A204.1 (cell line): ENCODE measurements at regions not wholly inside any gene's neighbourhood (a gene's known extent, or its start where the extent isn't known, plus 50 kb on each side); places are given as distances from the start of the nearest gene placed in this dataset.
A peak's percentile ranks its signal among the peaks of the same experiment; 100 is the strongest.

Experiments
- FAIRE-seq: peaks from 2 replicates; lab custom pipeline; 2012; peaks lifted over from hg19 to GRCh38; lab: Jason Lieb, UNC

DNA sequence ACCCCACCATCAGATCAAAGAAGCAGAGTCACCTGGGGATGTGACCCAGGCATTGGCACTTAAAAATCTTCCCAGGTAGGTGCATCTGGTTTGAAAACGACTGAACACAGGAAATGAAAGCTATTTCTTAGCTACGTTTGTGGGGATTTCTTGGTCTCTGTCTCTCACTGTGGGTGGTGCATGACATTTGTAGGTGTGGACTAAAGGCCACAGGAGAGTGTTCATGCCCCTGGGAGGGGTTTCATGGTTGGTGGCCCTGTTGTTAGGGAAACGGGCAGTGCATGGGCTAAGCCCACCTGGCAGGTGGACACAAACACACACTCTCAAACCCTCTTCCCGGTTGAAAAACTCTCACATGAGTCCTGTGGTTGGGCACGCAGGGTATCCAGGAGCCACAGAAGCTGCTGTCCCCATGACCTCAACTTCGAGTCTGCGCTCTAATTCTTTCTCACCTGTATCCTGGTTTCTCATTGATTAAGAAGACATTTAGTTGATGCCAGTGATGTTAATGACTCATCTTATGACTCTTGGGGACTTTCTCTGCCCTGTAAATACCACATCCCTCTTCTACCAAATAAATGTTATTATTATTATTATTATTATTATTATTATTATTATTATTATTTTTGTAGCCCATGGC lies 119.4 kb downstream of the MRPS6 start:
- FAIRE-seq, result no peak

DNA sequence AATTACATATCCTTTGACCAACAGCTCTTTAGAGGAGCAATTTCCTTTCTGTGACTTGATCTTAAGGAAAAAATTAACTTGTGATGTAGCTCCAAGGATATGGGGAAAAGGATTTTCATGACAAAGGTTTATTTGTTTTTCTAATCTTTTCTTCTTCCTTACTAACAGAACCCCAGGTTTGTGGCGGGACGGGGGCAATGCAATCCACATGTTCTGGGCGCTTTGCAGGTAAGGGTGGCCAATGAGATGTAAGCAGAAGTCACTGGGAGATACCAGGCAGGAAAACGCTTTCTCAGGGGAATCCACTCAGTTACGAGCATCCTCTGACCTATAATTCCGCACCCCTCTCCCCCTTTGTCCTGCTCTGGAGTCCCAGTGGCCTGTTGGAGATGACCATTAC lies 122.0 kb downstream of the MRPS6 start:
- no peak for FAIRE-seq

DNA sequence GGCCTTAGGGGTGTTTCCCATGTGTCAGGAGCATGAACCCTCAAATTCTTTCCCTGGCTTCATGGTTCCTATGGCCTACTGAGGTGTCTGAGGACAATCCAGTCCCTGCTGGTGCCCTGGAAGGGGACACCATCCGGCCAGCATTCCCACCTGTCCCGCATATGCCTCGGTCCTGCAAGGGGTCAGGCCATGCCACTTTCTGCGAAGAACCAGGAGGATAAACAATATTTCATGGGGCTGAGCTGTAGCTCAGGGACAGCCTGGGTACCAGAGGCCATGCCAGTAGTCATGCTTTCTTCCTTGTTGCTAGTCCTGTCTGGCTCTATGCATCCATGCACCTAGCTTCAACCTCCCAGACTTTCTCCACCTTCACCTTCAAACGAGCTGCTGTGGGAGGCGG lies 123.6 kb downstream of the MRPS6 start:
- FAIRE-seq, result no peak

DNA sequence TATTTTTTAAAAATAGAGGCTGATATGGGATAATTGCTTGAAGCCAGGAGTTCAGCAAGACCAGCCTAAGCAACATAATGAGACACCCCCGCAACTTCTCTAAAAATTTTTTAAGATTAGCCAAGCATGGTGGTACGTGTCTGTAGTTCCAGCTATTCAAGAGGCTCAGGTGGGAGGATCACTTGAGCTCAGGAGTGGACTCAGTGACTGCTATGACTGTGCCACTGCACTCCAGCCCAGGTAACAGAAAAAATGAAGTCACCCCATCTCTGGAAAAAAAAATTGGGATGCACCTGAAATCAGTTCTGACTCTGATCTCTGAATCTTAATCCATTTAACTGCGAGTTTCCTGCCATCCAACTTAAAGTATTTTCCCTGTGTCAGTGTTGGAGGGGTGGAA lies 124.2 kb downstream of the MRPS6 start:
- FAIRE-seq, result no peak

DNA sequence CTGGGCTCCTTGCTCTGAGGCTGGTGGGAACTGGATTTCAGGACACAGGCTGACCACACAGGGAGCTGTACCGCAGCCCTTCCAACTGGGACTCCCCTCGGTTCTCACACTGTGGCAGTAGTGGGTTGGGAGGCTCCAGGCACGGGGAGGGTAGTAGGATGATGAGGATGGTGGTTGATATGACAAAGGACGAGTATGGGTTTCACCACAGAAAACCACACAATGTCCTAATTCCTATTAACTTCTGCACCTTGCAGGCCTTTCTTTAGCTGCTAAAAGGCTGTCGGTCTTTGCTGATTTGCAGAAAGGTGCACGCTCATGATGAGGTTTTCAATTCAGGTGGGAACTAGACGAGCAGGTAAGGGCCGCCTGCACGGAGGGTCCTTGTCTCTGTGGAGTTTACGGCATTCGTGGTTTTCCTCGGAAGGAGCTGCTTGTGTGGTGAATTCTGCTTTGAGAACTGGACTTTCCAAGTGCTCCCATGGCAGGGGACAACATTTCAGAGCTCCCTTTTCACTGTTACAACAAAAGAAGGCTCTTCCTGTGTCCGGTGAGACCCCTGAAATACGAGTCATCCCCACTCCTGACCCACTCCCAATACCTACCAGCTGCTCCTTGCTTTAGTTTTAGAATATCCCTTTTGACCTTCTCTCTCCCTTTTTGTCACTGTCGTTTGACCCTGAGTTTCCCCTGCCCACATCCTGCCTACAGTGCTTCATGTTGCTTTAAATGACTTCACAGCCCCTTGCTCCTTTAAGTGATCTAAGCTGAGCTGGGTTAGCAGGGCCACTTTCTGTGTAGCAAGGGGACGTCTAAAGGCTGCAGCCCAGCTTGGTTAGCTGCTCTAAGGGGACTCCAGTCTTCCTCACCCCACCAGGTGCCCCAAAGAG lies 125.1 kb downstream of the MRPS6 start:
- no peak for FAIRE-seq

DNA sequence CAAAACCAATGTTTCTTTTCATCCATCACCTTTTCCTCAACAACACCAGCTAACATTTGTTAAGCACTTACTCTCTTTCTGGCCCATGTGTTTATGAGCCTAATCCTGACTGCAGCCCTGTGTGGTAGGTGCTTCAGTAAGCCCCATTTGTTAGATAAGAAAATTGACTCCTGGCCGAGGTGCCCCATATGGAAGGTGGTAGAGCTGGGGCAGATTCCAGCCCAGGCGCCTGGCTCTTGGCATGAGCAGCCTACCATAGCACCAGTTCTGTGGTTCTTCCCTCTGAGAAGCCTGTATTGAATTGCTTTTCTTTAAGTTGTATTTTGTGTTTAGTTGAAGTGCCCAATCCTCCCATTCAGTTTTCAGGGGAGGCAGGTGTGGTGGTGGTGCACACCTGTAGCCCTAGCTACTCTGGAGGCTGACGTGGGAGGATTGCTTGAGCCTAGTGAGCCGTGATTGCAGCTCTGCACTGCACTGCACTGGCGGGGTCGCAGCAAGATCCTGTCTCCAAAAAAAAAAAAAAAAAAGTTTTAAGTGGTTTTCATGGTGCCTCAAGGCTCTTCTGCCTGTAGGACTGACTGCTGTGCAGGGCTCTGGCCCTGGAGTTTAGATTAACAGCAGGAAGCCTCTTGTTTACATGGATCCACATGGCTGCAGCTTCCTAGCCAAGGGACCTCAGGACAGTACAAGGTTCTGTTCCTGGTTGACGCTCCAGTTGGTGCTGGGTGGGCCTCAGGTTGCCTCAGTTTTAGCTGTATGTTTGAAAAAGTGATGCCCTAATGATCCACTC lies 125.9 kb downstream of the MRPS6 start:
- FAIRE-seq, result no peak

DNA sequence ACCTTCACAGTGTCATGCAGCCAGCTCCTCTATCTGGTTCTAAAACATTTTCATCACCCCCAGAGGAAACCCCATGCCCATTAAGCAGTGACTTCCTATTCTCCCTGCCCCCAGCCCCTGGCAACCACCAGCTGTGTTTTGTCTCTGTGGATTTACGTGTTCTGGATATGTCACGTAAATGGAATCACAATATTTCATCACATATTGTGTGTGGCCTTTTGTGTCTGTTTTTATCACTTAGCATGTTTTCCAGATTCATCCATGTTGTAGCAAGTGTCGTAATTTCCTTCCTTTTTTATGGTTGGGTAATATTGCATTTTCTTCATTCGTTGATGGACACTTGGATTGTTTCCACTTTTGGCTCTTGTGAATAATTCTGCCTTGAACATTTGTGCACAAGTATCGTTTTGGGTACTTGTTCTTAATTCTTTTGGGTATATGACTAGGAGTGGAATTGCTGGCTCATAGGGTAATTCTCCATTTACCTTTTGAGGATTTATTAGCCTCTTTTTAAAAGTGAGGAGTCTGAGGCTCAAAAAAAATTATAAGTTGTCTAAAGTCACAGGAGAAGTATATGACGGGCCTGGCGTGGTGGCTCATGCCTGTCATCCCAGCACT lies 127.0 kb downstream of the MRPS6 start:
- FAIRE-seq, result no peak

DNA sequence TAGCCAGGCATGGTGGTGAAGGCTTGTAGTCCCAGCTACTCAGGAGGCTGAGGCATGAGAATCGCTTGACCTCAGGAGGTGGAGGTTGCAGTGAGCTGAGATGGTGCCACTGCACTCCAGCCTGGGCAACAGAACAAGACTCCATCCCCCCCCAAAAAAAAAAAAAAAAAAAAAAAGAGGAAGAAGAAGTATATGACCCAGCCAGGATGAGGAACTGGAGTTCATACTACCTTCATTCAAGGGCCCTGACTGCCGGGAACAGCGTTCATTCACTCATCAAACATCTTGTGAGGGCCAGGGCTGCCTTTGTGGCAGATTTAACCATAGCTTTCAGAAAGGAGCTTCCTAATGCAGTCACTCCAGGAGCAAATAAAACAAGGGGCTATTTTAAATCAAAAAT lies 127.6 kb downstream of the MRPS6 start:
- FAIRE-seq, result no peak

DNA sequence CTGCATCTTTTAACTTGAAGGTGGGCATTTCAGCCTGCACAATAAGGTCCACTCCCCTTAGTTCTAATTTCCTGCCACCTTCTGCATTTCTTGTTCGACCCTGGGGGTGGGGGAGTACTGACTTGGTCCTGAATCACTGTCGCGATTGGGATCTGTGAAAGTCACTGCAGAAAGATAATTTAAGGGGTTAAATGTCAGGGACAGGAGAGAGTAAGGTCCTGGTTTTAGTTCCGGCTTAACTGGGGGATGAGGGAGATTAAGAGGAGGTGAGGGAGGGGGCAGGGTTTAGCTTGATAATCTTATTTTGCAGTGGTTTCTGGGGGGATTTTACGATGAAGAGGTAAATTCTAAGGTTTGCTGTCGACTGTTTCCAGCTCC lies 128.1 kb downstream of the MRPS6 start:
- FAIRE-seq, result no peak

DNA sequence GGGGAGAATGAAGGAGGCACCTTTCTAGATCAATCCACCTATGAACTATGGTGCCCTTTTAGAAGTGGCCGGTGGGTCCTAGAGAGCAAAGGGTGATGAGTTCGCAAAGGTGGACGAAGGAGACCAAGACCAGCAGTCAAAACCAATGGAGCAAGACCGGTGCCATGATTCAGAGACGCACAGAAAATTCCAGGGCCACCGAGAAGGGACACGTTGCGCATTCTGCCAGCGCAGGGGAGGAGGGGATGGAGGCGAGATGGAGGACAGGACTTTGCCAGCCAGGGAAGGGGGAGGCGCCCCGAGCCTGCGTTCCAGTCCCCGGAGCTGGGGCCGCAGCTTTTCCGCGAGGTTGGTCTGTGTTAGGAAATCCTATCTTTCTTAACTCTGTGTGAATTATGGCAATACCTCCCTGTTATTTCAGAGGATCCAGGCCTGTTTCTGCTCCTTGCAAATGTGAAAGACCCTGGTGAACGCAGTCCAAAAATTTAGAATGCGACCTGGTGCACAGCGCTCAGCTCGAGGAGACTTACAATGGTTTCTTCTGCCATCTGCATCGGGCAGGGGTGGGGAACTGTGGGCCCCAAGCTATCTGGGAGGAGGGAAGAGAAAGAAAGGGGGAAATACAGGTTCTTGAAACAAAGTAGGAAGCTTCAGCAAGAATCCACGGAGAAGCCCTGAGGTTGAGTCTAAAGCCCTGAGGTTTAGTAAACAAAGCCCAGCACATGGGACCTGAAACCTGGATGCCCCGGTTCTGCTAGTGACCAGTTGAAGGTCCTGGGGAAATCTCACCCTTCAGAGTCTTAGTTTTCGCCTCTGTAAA lies 129.4 kb downstream of the MRPS6 start:
- FAIRE-seq, result peak; percentile 88

DNA sequence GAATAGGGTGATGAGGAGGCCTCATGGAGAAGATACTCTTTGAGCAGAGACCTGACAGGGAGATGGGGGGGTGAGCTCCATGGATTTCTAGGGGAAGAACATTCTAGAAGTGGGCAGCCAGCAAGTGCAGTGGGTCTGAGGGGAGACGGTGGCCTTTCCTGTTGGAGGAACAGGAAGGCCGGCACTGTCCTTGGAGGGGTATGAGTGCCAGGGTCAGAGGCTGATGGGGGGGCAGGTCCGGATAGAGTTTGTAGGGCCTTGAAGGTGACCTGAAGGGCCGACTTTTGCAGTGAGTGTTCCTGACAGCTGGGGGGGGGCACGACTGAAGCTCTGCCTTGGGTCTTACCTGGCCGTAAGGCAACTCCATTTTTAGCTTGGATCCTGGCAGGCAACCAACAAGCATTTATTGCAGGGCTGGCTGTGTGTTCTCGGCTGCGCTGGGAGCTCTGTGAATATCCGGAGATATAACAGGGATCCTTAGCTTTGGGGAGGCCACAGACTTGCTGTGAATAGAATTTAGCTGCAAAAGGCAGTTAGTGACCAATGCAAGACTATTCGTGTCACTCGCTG lies 130.6 kb downstream of the MRPS6 start:
- FAIRE-seq, result no peak

DNA sequence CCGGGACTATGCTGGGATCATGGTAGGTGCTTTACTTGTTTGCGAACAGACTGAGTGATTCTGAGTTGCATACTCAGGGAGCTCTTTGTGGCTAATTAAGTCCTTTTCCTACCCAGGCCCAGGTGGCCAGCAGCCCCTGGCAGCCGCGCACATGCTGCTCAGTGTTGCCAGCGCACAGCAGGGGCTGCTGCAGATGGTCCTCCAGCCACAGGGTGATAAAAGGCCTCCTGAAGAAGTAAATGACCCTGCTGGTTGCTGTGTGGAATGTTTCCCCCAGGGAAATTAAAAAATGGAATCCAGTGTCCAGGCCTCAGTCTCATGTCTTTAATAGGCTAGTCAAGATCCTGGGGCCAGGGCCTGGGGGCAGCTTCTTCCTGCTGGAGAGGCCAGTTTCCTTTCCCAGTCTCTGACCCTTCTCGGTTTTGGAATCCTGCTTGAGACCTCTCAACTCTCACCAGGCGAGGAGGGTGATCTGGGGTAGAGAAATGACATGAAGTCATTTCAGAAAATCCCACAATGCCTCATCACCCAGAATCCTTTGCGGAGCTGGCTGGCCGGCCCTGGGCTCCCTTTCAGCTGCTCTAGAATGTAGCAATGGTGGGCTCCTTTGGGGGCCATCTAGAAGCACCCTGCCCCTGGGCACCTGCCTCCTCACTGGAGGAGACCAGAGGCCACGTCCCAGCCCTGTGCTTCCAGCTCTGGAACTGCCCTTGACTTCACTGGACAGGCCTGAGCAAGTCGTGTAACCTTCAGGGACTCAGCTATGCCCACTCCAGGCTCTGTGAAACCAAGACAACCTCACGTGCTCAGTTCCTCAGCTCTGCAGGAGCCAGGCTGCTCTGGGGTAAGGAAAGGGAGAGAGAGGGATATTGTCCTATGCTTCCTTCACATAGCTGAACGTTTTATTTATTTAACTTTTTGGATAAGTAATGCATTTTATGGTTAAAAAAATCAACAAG lies 131.4 kb downstream of the MRPS6 start:
- peak; percentile 96 for FAIRE-seq

DNA sequence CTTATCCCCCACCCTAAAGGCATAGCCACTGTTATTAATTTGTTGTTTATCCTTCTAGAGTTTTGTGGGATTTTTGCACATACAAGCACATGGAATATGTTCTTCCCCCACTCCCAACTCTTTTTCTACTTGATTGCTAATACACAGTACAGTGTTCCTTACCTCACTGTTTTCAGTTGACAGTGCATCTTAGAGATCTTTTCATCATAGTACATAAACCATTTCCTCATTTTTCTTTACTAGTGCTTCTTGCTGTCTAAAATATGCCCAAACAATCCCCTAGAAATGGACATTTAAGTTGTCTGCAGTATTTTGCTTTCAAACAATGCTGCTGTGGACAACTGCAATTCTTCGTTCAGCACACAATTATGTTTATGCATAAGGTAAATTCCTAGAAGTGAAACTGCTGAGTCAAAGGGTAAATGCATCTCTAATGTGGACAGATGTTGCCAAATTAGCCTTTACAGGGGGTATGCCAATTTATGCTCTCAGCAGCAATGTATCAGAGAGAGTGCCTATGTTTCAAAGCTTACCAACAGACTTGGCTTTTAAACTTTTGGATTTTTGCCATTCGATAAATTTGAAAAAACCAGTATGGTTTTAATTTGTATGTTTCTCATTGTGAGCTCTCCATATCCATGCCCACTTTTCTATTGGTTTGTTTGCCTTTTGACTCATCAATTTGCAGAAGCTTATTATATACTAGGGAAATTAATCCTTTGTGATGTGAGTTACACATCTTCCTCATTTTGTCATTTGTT lies 132.6 kb downstream of the MRPS6 start:
- FAIRE-seq, result peak; percentile 99

DNA sequence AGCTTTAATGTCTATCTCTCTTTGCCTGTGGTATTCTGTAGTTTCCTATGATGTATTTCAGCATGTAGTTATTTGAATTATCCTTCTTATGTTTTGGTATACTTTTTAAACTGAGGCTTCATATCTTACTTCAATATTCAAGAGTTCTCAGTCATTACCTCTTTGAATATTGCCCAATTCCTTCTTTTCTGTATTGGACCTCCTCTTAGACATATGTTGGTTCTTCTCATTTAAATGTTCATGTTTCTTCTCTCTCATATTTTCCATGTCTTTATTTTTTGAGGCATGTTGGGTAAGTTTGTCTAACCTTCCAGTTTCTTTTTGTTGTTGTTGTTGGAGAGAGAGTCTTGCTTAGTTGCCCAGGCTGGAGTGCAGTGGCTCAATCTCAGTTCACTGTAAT lies 140.6 kb downstream of the MRPS6 start:
- no peak for FAIRE-seq

DNA sequence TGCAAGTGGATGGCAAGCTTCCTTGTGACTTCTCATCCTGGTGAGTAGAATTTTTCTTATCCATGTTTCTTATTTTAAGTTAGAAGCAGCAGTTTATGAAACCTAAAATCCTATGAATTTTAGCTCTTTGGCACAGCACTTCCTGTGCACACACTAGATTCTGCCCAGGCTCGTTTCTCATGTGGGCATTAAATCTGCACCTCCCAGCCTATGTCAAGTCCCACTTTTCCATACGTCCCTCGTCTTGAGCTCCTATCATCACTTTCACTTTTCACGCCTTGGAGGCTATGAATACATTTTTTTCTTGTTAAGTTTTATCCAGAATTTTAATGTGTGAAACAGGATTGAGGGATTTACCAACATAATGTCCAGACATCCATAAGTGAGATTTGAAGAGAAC lies 142.1 kb downstream of the MRPS6 start:
- no peak for FAIRE-seq

DNA sequence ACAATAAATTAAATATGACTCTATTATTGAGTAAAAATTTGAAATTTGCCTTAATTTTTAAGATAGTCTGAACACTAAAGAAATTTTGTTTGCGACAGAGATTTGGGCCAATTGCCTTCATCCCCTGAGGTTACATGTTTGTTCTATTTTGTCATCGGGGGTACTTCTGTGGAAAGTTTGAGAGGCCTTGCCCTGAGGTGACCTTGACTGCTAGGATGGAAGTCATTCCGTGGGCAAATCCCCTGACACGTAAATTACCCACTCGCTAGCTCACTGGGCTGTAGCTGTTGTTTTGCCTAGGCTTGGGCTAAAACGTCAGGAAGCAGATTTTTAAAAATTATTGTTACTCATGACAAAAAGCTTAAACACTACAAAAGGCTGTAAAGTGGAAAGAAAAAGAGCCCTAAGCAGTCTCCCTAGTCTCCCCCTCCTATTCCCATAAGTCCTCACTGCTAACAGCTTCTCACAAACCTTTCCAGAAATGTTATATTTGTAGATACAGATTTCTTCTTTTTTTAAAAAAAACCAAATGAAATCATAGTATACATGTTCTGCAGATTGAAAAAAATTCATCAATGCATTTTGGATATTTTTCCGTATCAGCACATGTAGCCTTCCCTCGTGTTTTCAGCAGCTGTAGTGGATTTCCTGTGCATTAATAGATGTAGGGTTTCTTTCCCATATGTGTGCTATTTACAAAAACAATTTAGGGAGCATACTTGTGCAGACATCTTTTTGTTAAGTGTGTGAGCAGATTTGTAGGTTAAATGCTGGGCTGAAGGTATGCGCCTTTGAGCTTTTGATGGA lies 142.7 kb downstream of the MRPS6 start:
- no peak for FAIRE-seq

DNA sequence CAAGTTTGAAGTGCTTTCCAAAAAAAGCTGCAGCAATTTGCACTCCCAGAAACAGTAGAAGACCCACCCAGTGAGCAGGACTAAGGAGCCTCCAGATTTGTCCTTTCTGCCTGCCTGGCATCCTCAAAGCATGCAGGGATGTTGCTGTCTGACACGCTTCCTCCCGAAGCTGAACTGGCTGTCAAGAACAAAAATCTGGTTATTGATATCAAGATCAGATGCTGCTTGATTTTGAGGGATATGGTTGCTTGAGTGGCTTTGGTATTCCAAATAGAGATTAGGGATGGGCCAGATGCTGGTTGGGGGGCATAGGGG lies 143.3 kb downstream of the MRPS6 start:
- no peak for FAIRE-seq

DNA sequence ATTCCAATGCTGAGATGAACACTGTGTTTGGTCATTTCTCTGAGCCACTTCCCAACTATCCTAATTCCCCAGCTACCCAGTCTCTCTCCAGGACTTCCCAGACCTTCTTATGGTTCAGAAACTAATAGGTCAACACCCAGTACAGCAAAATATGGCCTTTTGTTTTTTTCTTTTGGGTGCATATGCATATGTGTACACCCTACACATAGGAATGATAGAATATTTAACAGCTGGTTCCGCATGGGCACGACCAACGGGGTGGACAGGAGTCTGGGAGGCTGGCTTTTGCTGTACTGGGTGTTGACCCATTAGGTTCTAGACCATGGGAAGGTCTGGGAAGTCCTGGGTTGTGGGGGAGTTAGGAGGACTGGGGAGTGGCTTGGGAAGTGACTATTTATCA lies 143.9 kb downstream of the MRPS6 start:
- FAIRE-seq, result no peak
